ENCODE measurements at regions not wholly inside any gene's neighbourhood (a gene's known extent, or its start where the extent isn't known, plus 50 kb on each side); places are given as distances from the start of the nearest gene placed in this dataset.

- no peak for TF ChIP-seq CTCF (IDR thresholded peaks at IDR 0.05)
- no peak for TF ChIP-seq EZH2 (IDR thresholded peaks at IDR 0.05)
These were observed 122.5 kb upstream of the ETS2 start for GRCh38 chr21:38683222-38683621.
